ENCODE measurements at regions not wholly inside any gene's neighbourhood (a gene's known extent, or its start where the extent isn't known, plus 50 kb on each side); places are given as distances from the start of the nearest gene placed in this dataset.

DNA sequence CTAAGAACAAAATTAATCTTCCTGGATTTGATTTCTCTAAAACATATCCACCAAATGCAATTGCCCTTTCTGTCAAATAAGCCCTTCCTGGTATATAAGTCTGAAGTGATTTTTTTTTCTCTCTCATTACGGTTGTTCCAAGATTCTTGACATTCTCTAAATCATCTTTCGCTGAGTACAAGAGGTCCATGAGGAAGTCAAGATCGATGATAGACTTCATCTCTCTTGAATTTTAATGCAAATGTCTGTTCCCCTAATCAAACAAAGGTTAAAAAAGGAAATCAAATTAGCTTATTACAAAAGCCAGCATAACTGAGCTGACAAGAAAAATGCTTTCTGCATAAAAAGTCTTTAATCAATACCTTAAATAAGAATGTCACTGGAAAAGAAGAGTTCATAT is 77.4 kb upstream of the ITGB1 start:
- Histone ChIP-seq H3F3A (ENCODE audit: insufficient read depth) (no peaks in the 10 kb centered on the region), H4K20me1 (ENCODE audit: low read depth, low read length) (no peaks in the 10 kb centered on the region), H3K9me2 (replicated peaks; ENCODE audit: insufficient read depth, low read length) (no peaks in the 10 kb centered on the region), H3K9ac (ENCODE audit: low read length) (no peak overlapping the region), H2AFZ (ENCODE audit: low read depth, low read length, severe bottlenecking) (no peak overlapping the region), H3K27ac (ENCODE audit: low read depth, low read length) (no peak overlapping the region), H3K4me2 (ENCODE audit: low read depth, low read length, poor library complexity, severe bottlenecking) (no peak overlapping the region), H3K9me3 (ENCODE audit: insufficient read depth, low read length) (no peaks in the 10 kb centered on the region), H3K27me3 (ENCODE audit: low read length) (no peaks in the 10 kb centered on the region), H3K36me3 (ENCODE audit: low read length) (no peaks in the 10 kb centered on the region), H3K79me2 (ENCODE audit: insufficient read depth, low read length) (no peaks in the 10 kb centered on the region), H3K4me3 (ENCODE audit: insufficient read depth, low read length, poor library complexity, severe bottlenecking) (no peak overlapping the region)
- TF ChIP-seq EZH2phosphoT487 (conservative IDR thresholded peaks at IDR 0.05; ENCODE audit: low read length), result no peak
- TF ChIP-seq, protein P1, sequence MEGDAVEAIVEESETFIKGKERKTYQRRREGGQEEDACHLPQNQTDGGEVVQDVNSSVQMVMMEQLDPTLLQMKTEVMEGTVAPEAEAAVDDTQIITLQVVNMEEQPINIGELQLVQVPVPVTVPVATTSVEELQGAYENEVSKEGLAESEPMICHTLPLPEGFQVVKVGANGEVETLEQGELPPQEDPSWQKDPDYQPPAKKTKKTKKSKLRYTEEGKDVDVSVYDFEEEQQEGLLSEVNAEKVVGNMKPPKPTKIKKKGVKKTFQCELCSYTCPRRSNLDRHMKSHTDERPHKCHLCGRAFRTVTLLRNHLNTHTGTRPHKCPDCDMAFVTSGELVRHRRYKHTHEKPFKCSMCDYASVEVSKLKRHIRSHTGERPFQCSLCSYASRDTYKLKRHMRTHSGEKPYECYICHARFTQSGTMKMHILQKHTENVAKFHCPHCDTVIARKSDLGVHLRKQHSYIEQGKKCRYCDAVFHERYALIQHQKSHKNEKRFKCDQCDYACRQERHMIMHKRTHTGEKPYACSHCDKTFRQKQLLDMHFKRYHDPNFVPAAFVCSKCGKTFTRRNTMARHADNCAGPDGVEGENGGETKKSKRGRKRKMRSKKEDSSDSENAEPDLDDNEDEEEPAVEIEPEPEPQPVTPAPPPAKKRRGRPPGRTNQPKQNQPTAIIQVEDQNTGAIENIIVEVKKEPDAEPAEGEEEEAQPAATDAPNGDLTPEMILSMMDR (IDR thresholded peaks at IDR 0.05; ENCODE audit: insufficient read depth, low read length, poor library complexity, severe bottlenecking), result no peak

- H3K27ac ChIP-seq (ENCODE audit: low read depth, low read length), result no peak overlapping the region
- H3F3A ChIP-seq (ENCODE audit: insufficient read depth), result no peaks in the 10 kb centered on the region
- no peak overlapping the region for H3K4me3 ChIP-seq (ENCODE audit: insufficient read depth, low read length, poor library complexity, severe bottlenecking)
- H2AFZ ChIP-seq (ENCODE audit: low read depth, low read length, severe bottlenecking), result no peak overlapping the region
- no peaks in the 10 kb centered on the region for H3K79me2 ChIP-seq (ENCODE audit: insufficient read depth, low read length)
- H3K9ac ChIP-seq (ENCODE audit: low read length), result no peak overlapping the region
- H4K20me1 ChIP-seq (ENCODE audit: low read depth, low read length), result no peaks in the 10 kb centered on the region
- no peaks in the 10 kb centered on the region for H3K27me3 ChIP-seq (ENCODE audit: low read length)
- no peak overlapping the region for H3K4me2 ChIP-seq (ENCODE audit: low read depth, low read length, poor library complexity, severe bottlenecking)
- no peak for TF ChIP-seq EZH2phosphoT487 (conservative IDR thresholded peaks at IDR 0.05; ENCODE audit: low read length)
- no peaks in the 10 kb centered on the region for H3K9me3 ChIP-seq (ENCODE audit: insufficient read depth, low read length)
- no peaks in the 10 kb centered on the region for H3K9me2 ChIP-seq (replicated peaks; ENCODE audit: insufficient read depth, low read length)
- no peaks in the 10 kb centered on the region for H3K36me3 ChIP-seq (ENCODE audit: low read length)
These were observed 76.9 kb upstream of the ITGB1 start for GRCh38 chr10:33034931-33035330.

- no peaks in the 10 kb centered on the region for H3K36me3 ChIP-seq (ENCODE audit: low read length)
- H3K27ac ChIP-seq (ENCODE audit: low read depth, low read length), result no peak overlapping the region
- H3K4me2 ChIP-seq (ENCODE audit: low read depth, low read length, poor library complexity, severe bottlenecking), result no peak overlapping the region
- no peaks in the 10 kb centered on the region for H3F3A ChIP-seq (ENCODE audit: insufficient read depth)
- no peak overlapping the region for H3K4me3 ChIP-seq (ENCODE audit: insufficient read depth, low read length, poor library complexity, severe bottlenecking)
- H2AFZ ChIP-seq (ENCODE audit: low read depth, low read length, severe bottlenecking), result no peak overlapping the region
- TF ChIP-seq EZH2phosphoT487 (conservative IDR thresholded peaks at IDR 0.05; ENCODE audit: low read length), result no peak
- H3K27me3 ChIP-seq (ENCODE audit: low read length), result no peaks in the 10 kb centered on the region
- no peaks in the 10 kb centered on the region for H3K9me3 ChIP-seq (ENCODE audit: insufficient read depth, low read length)
- H3K79me2 ChIP-seq (ENCODE audit: insufficient read depth, low read length), result no peaks in the 10 kb centered on the region
- no peaks in the 10 kb centered on the region for H3K9me2 ChIP-seq (replicated peaks; ENCODE audit: insufficient read depth, low read length)
- no peak overlapping the region for H3K9ac ChIP-seq (ENCODE audit: low read length)
- H4K20me1 ChIP-seq (ENCODE audit: low read depth, low read length), result no peaks in the 10 kb centered on the region
These were observed 74.7 kb upstream of the ITGB1 start for GRCh38 chr10:33032654-33033151.

- Histone ChIP-seq H3K36me3 (ENCODE audit: low read length) (no peaks in the 10 kb centered on the region), H3K9me3 (ENCODE audit: insufficient read depth, low read length) (no peaks in the 10 kb centered on the region), H3K4me3 (ENCODE audit: insufficient read depth, low read length, poor library complexity, severe bottlenecking) (no peak overlapping the region), H3K4me2 (ENCODE audit: low read depth, low read length, poor library complexity, severe bottlenecking) (no peak overlapping the region), H3K9ac (ENCODE audit: low read length) (no peak overlapping the region), H2AFZ (ENCODE audit: low read depth, low read length, severe bottlenecking) (no peak overlapping the region), H3K9me2 (replicated peaks; ENCODE audit: insufficient read depth, low read length) (no peaks in the 10 kb centered on the region), H3F3A (ENCODE audit: insufficient read depth) (no peaks in the 10 kb centered on the region), H3K79me2 (ENCODE audit: insufficient read depth, low read length) (no peaks in the 10 kb centered on the region), H3K27me3 (ENCODE audit: low read length) (no peaks in the 10 kb centered on the region), H4K20me1 (ENCODE audit: low read depth, low read length) (no peaks in the 10 kb centered on the region), H3K27ac (ENCODE audit: low read depth, low read length) (no peak overlapping the region)
- no peak for TF ChIP-seq EZH2phosphoT487 (conservative IDR thresholded peaks at IDR 0.05; ENCODE audit: low read length)
- TF ChIP-seq, protein P1 (IDR thresholded peaks at IDR 0.05; ENCODE audit: insufficient read depth, low read length, poor library complexity, severe bottlenecking), result no peak
These were observed 74.0 kb upstream of the ITGB1 start for GRCh38 chr10:33031815-33032653.

Data from SU-DHL-6 (cell line).